HEK293T (cell line): ENCODE measurements at regions not wholly inside any gene's neighbourhood (a gene's known extent, or its start where the extent isn't known, plus 50 kb on each side); places are given as distances from the start of the nearest gene placed in this dataset.

Experiments
- BHLHE40 ChIP-seq: fragments of 450-650 bp; IDR thresholded peaks from 2 replicates; pipeline ENCODE4 v1.6.1; 2016; ENCODE audit warnings: mild to moderate bottlenecking, moderate library complexity, borderline replicate concordance
- ELF4 ChIP-seq: fragments of 450-650 bp; IDR thresholded peaks from 2 replicates; pipeline ENCODE4 v1.6.1; 2017; ENCODE audit warnings: antibody characterized with exemption
- FOXA1 ChIP-seq: fragments of 450-650 bp; IDR thresholded peaks from 2 replicates; pipeline ENCODE4 v1.6.1; 2016; ENCODE audit warnings: mild to moderate bottlenecking
- L3MBTL2 ChIP-seq: fragments of 450-650 bp; conservative IDR thresholded peaks from 2 replicates; pipeline ENCODE4 v1.6.1; 2016; ENCODE audit warnings: mild to moderate bottlenecking
- PKNOX1 ChIP-seq: fragments of 450-650 bp; IDR thresholded peaks from 2 replicates; pipeline ENCODE4 v1.6.1; 2016
- SP1 ChIP-seq: fragments of 450-650 bp; IDR thresholded peaks from 2 replicates; pipeline ENCODE4 v1.6.1; 2017
- SUZ12 ChIP-seq: fragments of 450-650 bp; IDR thresholded peaks from 2 replicates; pipeline ENCODE4 v1.6.1; 2016; ENCODE audit warnings: mild to moderate bottlenecking
- ZNF384 ChIP-seq: fragments of 450-650 bp; IDR thresholded peaks from 2 replicates; pipeline ENCODE4 v1.6.1; 2016

- no peak for TF ChIP-seq PKNOX1
- no peak for TF ChIP-seq BHLHE40
- TF ChIP-seq SUZ12: no peak
- no peak for TF ChIP-seq ZNF384
- no peak for TF ChIP-seq FOXA1
- TF ChIP-seq SP1: no peak
- no peak for TF ChIP-seq ELF4
- no peak for TF ChIP-seq L3MBTL2
Measured at GRCh38 chr14:30134936-30135335, 207.3 kb upstream of the PRKD1 start.
